ENCODE measurements at regions not wholly inside any gene's neighbourhood (a gene's known extent, or its start where the extent isn't known, plus 50 kb on each side); places are given as distances from the start of the nearest gene placed in this dataset.

DNA sequence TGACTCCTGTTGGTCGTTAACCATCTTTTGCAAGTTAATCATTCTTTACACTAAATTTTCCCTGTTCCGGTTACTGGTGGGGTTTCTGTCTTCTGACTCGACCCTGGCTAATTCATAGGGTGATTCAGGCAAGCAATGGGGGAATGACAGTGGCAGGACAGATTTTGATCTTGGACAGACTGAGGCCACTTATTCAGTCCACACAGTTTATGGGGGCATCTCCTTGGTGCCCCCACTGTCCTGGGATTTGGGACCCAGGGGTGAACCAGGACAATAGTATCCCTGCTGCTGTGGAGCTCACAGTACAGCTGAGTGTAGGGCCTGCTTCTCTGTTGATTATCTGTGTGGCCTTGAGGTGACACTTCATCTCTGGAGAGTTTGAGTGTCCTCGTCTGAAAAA is 540.4 kb downstream of the MATN1 start:
- no peak overlapping the region for H3K27ac ChIP-seq
- POLR2A ChIA-PET (ENCODE audit: low non-redundant PET), result no interaction called here
- CTCF ChIA-PET, result no interaction called here
- DNase-seq (ENCODE audit: low spot score), result no peak
- TF ChIP-seq, protein P1, sequence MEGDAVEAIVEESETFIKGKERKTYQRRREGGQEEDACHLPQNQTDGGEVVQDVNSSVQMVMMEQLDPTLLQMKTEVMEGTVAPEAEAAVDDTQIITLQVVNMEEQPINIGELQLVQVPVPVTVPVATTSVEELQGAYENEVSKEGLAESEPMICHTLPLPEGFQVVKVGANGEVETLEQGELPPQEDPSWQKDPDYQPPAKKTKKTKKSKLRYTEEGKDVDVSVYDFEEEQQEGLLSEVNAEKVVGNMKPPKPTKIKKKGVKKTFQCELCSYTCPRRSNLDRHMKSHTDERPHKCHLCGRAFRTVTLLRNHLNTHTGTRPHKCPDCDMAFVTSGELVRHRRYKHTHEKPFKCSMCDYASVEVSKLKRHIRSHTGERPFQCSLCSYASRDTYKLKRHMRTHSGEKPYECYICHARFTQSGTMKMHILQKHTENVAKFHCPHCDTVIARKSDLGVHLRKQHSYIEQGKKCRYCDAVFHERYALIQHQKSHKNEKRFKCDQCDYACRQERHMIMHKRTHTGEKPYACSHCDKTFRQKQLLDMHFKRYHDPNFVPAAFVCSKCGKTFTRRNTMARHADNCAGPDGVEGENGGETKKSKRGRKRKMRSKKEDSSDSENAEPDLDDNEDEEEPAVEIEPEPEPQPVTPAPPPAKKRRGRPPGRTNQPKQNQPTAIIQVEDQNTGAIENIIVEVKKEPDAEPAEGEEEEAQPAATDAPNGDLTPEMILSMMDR (conservative IDR thresholded peaks at IDR 0.05; ENCODE audit: low read depth), result no peak

DNA sequence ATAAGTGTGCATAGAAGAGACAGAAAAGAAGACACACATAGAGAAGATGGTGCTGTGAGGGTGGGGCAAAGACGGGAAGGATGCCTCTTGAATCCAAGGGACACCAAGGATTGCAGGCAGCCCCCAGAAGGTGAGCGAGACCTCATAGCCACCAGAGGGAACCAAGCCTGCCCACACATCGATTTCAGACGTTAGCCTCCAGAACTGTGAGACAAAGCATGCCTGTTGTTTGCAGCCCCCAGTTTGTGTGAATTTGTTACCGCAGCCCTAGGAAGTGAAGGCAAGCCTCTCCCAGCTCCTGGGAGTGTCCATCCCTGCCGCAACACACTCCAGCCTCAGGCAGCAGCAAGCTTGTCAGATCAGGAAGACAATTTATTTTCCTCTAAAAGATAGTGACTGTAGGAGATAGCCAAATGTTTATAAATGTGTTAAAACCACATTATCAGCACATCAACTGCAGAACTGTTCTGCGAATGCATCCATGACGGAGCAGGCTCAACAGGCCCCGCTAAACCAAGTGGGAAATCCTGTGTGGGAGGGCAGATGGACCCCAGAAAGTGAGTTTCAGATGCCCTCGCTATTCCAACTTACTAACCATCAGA is 543.3 kb downstream of the MATN1 start:
- no peak overlapping the region for H3K27ac ChIP-seq
- DNase-seq (ENCODE audit: low spot score), result no peak
- POLR2A ChIA-PET (ENCODE audit: low non-redundant PET), result no interaction called here
- CTCF ChIA-PET, result no interaction called here
- TF ChIP-seq, protein P1 (conservative IDR thresholded peaks at IDR 0.05; ENCODE audit: low read depth), result no peak

DNA sequence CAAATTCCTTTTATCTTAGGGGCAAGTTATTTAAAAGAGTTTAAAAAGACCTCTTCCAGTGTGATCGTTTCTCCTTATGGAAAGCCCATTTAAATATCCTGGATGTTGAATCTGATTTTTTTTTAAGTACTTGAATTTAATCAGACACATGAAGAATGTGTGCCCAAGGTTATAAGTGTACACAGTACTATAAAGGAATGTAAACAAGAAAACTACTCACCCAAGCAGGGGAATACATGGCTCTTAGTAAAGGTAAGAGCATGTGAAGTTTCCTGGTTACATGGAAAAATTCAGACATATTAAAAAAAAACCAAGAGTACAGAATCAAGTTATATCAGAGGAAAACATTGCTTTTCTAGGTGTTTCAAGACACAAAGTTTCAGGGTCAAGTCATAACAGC is 546.9 kb downstream of the MATN1 start:
- TF ChIP-seq, protein P1 (conservative IDR thresholded peaks at IDR 0.05; ENCODE audit: low read depth), result no peak
- POLR2A ChIA-PET (ENCODE audit: low non-redundant PET), result no interaction called here
- no peak overlapping the region for H3K27ac ChIP-seq
- DNase-seq (ENCODE audit: low spot score), result no peak
- CTCF ChIA-PET, result interaction anchor here (0.7 kb wide), 2 partner anchors 9 to 65 kb away, joined by 3 read pairs; no protein-coding TSS in a partner anchor

- TF ChIP-seq, protein P1 (conservative IDR thresholded peaks at IDR 0.05; ENCODE audit: low read depth), result no peak
- no peak for DNase-seq (ENCODE audit: low spot score)
- CTCF ChIA-PET, result no interaction called here
- POLR2A ChIA-PET (ENCODE audit: low non-redundant PET), result no interaction called here
- no peak overlapping the region for H3K27ac ChIP-seq
These were observed 548.9 kb downstream of the MATN1 start for GRCh38 chr1:30174499-30174898.

GRCh38 chr1:30173560-30173959 is 549.8 kb downstream of the MATN1 start:
- ChIA-PET POLR2A (ENCODE audit: low non-redundant PET) (no interaction called here), CTCF (interaction anchor here (0.5 kb wide), 1 partner anchor 50 kb away, joined by 3 read pairs; no protein-coding TSS in a partner anchor)
- TF ChIP-seq, protein P1 (conservative IDR thresholded peaks at IDR 0.05; ENCODE audit: low read depth), result no peak
- no peak overlapping the region for H3K27ac ChIP-seq
- no peak for DNase-seq (ENCODE audit: low spot score)

GRCh38 chr1:30172757-30173156 is 550.6 kb downstream of the MATN1 start:
- ChIA-PET POLR2A (ENCODE audit: low non-redundant PET) (no interaction called here), CTCF (no interaction called here)
- no peak for DNase-seq (ENCODE audit: low spot score)
- H3K27ac ChIP-seq, result no peak overlapping the region
- TF ChIP-seq, protein P1 (conservative IDR thresholded peaks at IDR 0.05; ENCODE audit: low read depth), result no peak

Data from RWPE1 (cell line).